WTC11 (cell line): ENCODE measurements at regions not wholly inside any gene's neighbourhood (a gene's known extent, or its start where the extent isn't known, plus 50 kb on each side); places are given as distances from the start of the nearest gene placed in this dataset.

Experiments
- ATAC-seq: fragments of 200-7000 bp; cut with Tn5 transposase; 2 replicates; pipeline ENCODE4 v1.10.0; 2021; ENCODE audit warnings: mild to moderate bottlenecking, moderate library complexity
- CTCF ChIA-PET: fragments of 300-600 bp; sonication (Branson Sonifier 250); formaldehyde crosslinking; loops from one replicate; lab custom pipeline; 2021; ENCODE audit warnings: antibody characterized with exemption; lab: Charles Lee
- POLR2A ChIA-PET: fragments of 350-600 bp; sonication (Branson Sonifier 250); formaldehyde crosslinking; loops from one replicate; lab custom pipeline; 2021; ENCODE audit warnings: antibody characterized with exemption; lab: Charles Lee
- DNase-seq: peaks from one replicate; pipeline ENCODE4 v3.0.0; 2021; ENCODE audit warnings: low spot score
- H3K27ac Mint-ChIP-seq: 2 replicates; pipeline ENCODE4 v1.8.0; 2021; ENCODE audit warnings: mixed read lengths
- H3K27me3 Mint-ChIP-seq: 2 replicates; pipeline ENCODE4 v1.8.0; 2021; ENCODE audit warnings: low read depth, mild to moderate bottlenecking, moderate library complexity, mixed read lengths
- H3K36me3 Mint-ChIP-seq: 2 replicates; pipeline ENCODE4 v1.8.0; 2021; ENCODE audit warnings: mixed read lengths
- H3K4me1 Mint-ChIP-seq: 2 replicates; pipeline ENCODE4 v1.8.0; 2022; ENCODE audit warnings: mixed read lengths
- H3K4me3 Mint-ChIP-seq: 2 replicates; pipeline ENCODE4 v1.8.0; 2021; ENCODE audit warnings: mild to moderate bottlenecking, moderate library complexity, mixed read lengths
- H3K9me3 Mint-ChIP-seq: 2 replicates; pipeline ENCODE4 v1.8.0; 2021; ENCODE audit warnings: mixed read lengths
- ATF1 ChIP-seq: sonication (generic); formaldehyde crosslinking; IDR thresholded peaks from 2 replicates; pipeline ENCODE4 v1.8.1; 2023; ENCODE audit warnings: mild to moderate bottlenecking, moderate library complexity, missing genetic modification reagents
- ATF3 ChIP-seq: sonication (generic); formaldehyde crosslinking; conservative IDR thresholded peaks from 2 replicates; pipeline ENCODE4 v1.8.1; 2022; ENCODE audit warnings: mild to moderate bottlenecking, missing genetic modification reagents
- CBFB ChIP-seq: sonication (generic); formaldehyde crosslinking; IDR thresholded peaks from 2 replicates; pipeline ENCODE4 v1.8.1; 2022; ENCODE audit warnings: mild to moderate bottlenecking, low read depth, missing genetic modification reagents
- CTCF ChIP-seq: fragments of 200-600 bp; IDR thresholded peaks from 2 replicates; pipeline ENCODE4 v1.8.0; 2022; ENCODE audit warnings: antibody characterized with exemption
- E2F1 ChIP-seq: sonication (generic); formaldehyde crosslinking; IDR thresholded peaks from 2 replicates; pipeline ENCODE4 v1.8.0; 2022; ENCODE audit warnings: mild to moderate bottlenecking, missing genetic modification reagents
- ERG ChIP-seq: fragments of 250-450 bp; sonication (Bioruptor Pico); IDR thresholded peaks from 2 replicates; pipeline ENCODE4 v1.8.0; 2021; ENCODE audit warnings: mild to moderate bottlenecking
- GRHL2 ChIP-seq: fragments of 250-450 bp; sonication (Bioruptor Pico); IDR thresholded peaks from 2 replicates; pipeline ENCODE4 v1.8.0; 2022; ENCODE audit warnings: mild to moderate bottlenecking, moderate library complexity; ENCODE audit not compliant: insufficient replicate concordance, severe bottlenecking
- HMGA2 ChIP-seq: fragments of 250-450 bp; sonication (Bioruptor Pico); IDR thresholded peaks from 2 replicates; pipeline ENCODE4 v1.4.0; 2021; ENCODE audit warnings: mild to moderate bottlenecking, moderate library complexity
- JAZF1 ChIP-seq: fragments of 250-450 bp; sonication (Bioruptor Pico); IDR thresholded peaks from 2 replicates; pipeline ENCODE4 v1.9.0; 2021; ENCODE audit warnings: moderate library complexity, mild to moderate bottlenecking, inconsistent platforms
- MXD4 ChIP-seq: fragments of 250-450 bp; sonication (Bioruptor Pico); IDR thresholded peaks from 2 replicates; pipeline ENCODE4 v1.8.0; 2021; ENCODE audit warnings: mild to moderate bottlenecking, moderate library complexity, borderline replicate concordance
- NFYB ChIP-seq: sonication (generic); formaldehyde crosslinking; conservative IDR thresholded peaks from 2 replicates; pipeline ENCODE4 v1.8.0; 2022; ENCODE audit warnings: low read depth, missing genetic modification reagents
- PREB ChIP-seq: sonication (generic); formaldehyde crosslinking; IDR thresholded peaks from 2 replicates; pipeline ENCODE4 v1.8.1; 2022; ENCODE audit warnings: mild to moderate bottlenecking, missing genetic modification reagents, moderate library complexity, borderline replicate concordance
- RORB ChIP-seq: fragments of 250-450 bp; sonication (Bioruptor Pico); IDR thresholded peaks from 2 replicates; pipeline ENCODE4 v1.9.0; 2021; ENCODE audit warnings: mild to moderate bottlenecking
- USF1 ChIP-seq: sonication (generic); formaldehyde crosslinking; IDR thresholded peaks from 2 replicates; pipeline ENCODE4 v1.8.0; 2022; ENCODE audit warnings: mild to moderate bottlenecking, missing genetic modification reagents
- ZNF416 ChIP-seq: fragments of 250-450 bp; sonication (Bioruptor Pico); IDR thresholded peaks from 2 replicates; pipeline ENCODE4 v1.9.0; 2021; ENCODE audit warnings: mild to moderate bottlenecking, inconsistent platforms
- ZNF532 ChIP-seq: fragments of 250-450 bp; sonication (Bioruptor Pico); IDR thresholded peaks from 2 replicates; pipeline ENCODE4 v1.9.0; 2021; ENCODE audit warnings: mild to moderate bottlenecking, borderline replicate concordance
- ZSCAN18 ChIP-seq: fragments of 250-450 bp; sonication (Bioruptor Pico); IDR thresholded peaks from 2 replicates; pipeline ENCODE4 v2.1.2; 2022; ENCODE audit warnings: mild to moderate bottlenecking, moderate library complexity

- Mint-ChIP-seq H3K27me3 (no peaks in the 10 kb centered on the region), H3K36me3 (no peaks in the 10 kb centered on the region)
- CTCF ChIA-PET = no interaction called here
Observed at GRCh38 chr3:72320095-72320954, 527.9 kb downstream of the SHQ1 start.

More at GRCh38 chr3:72320095-72320954, 527.9 kb downstream of the SHQ1 start:
- no peak overlapping the region for H3K4me3 Mint-ChIP-seq
- H3K9me3 Mint-ChIP-seq = peaks cover 4% of the 10 kb centered on the region; the same call in 1 of the 2 replicates
- ATAC-seq (no peak), DNase-seq (no peak)
- POLR2A ChIA-PET = no interaction called here
- TF ChIP-seq CTCF (no peak), NFYB (CRISPR knock-in tag) (no peak), USF1 (no peak), ERG (CRISPR knock-in tag) (no peak), PREB (CRISPR knock-in tag) (no peak), ZNF532 (CRISPR knock-in tag) (no peak), ATF3 (CRISPR knock-in tag) (no peak), E2F1 (CRISPR knock-in tag) (no peak), ZSCAN18 (no peak), JAZF1 (CRISPR knock-in tag) (no peak), ZNF416 (CRISPR knock-in tag) (no peak), MXD4 (CRISPR knock-in tag) (no peak), GRHL2 (CRISPR knock-in tag) (no peak), ATF1 (CRISPR knock-in tag) (no peak), RORB (CRISPR knock-in tag) (no peak), HMGA2 (no peak), CBFB (CRISPR knock-in tag) (no peak)
- no peaks in the 10 kb centered on the region for H3K4me1 Mint-ChIP-seq
- H3K27ac Mint-ChIP-seq = no peak overlapping the region
